Gastroesophageal sphincter (tissue), 3 donors: ENCODE measurements at regions not wholly inside any gene's neighbourhood (a gene's known extent, or its start where the extent isn't known, plus 50 kb on each side); places are given as distances from the start of the nearest gene placed in this dataset.

Source experiments
- CTCF ChIP-seq, 4 experiments: fragments of 200-600 bp in 2 of 4; fragments of 450-650 bp in 2 of 4; sonication (generic) in 1 of 4; IDR thresholded peaks; one replicate each; pipeline ENCODE4 v1.5.1; 2017 to 2019; ENCODE audit warnings: antibody characterized with exemption in 4 of 4, mild to moderate bottlenecking in 2 of 4, moderate library complexity in 2 of 4
- EP300 ChIP-seq: sonication (generic); formaldehyde crosslinking; IDR thresholded peaks from one replicate; pipeline ENCODE4 v1.6.1; 2017; ENCODE audit warnings: antibody characterized with exemption, mild to moderate bottlenecking
- POLR2AphosphoS5 ChIP-seq: sonication (generic); formaldehyde crosslinking; IDR thresholded peaks from one replicate; pipeline ENCODE4 v1.6.1; 2017; ENCODE audit warnings: antibody characterized with exemption

GRCh38 chr3:181313335-181313734 is 323.8 kb upstream of the DNAJC19 start:
- TF ChIP-seq EP300 (no peak), CTCF (IDR thresholded peaks at IDR 0.05) (no peak), POLR2AphosphoS5 (no peak)
